Tibial artery (tissue), 4 donors: ENCODE measurements at regions not wholly inside any gene's neighbourhood (a gene's known extent, or its start where the extent isn't known, plus 50 kb on each side); places are given as distances from the start of the nearest gene placed in this dataset.

Source experiments
- DNase-seq, 2 donors: peaks; one replicate each; pipeline ENCODE4 v3.0.0-alpha.2; 2019
- H3K27ac ChIP-seq, 2 donors: fragments of 200-600 bp; sonication (generic) in 1 of 2; 1 replicate in 1 of 2; 2 replicates in 1 of 2; pipeline ENCODE4 v1.5.1; 2018 to 2019; ENCODE audit warnings: mild to moderate bottlenecking in 1 of 2
- H3K27me3 ChIP-seq, 2 donors: fragments of 200-600 bp; sonication (generic) in 1 of 2; one replicate each; pipeline versions ENCODE4 v1.5.1 to v1.6.0; 2016 to 2019
- H3K36me3 ChIP-seq, 3 donors: fragments of 200-600 bp; sonication (generic) in 2 of 3; one replicate each; pipeline ENCODE4 v1.5.1; 2016 to 2019; ENCODE audit warnings: mild to moderate bottlenecking in 2 of 3
- H3K4me1 ChIP-seq, 4 donors: fragments of 200-600 bp; sonication (generic) in 2 of 4; 1 replicate in 3 of 4; 2 replicates in 1 of 4; pipeline ENCODE4 v1.5.1; 2016 to 2019
- H3K4me3 ChIP-seq, 2 donors: fragments of 200-600 bp; sonication (generic) in 1 of 2; 1 replicate in 1 of 2; 2 replicates in 1 of 2; pipeline ENCODE4 v1.5.1; 2018 to 2019; ENCODE audit warnings: mild to moderate bottlenecking in 2 of 2
- H3K9me3 ChIP-seq, 3 donors: fragments of 200-600 bp; sonication (generic) in 1 of 3; one replicate each; pipeline ENCODE4 v1.5.1; 2016 to 2019
- CTCF ChIP-seq, 2 experiments: fragments of 200-600 bp in 1 of 2; fragments of 450-650 bp in 1 of 2; IDR thresholded peaks; one replicate each; pipeline ENCODE4 v1.5.1; 2017 to 2019; ENCODE audit warnings: antibody characterized with exemption in 2 of 2, mild to moderate bottlenecking in 1 of 2, moderate library complexity in 1 of 2
- intact Hi-C: fragments of 100-400 bp; cut with DNase I; formaldehyde crosslinking; loops from one replicate; pipeline ENCODE4 v1.15.0; 2023; ENCODE audit warnings: low total_unique reads

GRCh38 chr6:50102676-50103075 is 52.9 kb upstream of the DEFB112 start:
- Histone ChIP-seq H3K36me3 (no peaks in the 10 kb centered on the region), H3K4me3 (no peak overlapping the region), H3K27ac (no peak overlapping the region), H3K4me1 (no peaks in the 10 kb centered on the region), H3K9me3 (no peaks in the 10 kb centered on the region), H3K27me3 (no peaks in the 10 kb centered on the region)
- no peak for DNase-seq
- no peak for TF ChIP-seq CTCF (IDR thresholded peaks at IDR 0.05)
- intact Hi-C loops = no loop called here

- H3K4me1 ChIP-seq = no peaks in the 10 kb centered on the region
- H3K4me3 ChIP-seq = no peak overlapping the region
- TF ChIP-seq CTCF (IDR thresholded peaks at IDR 0.05) = no peak
- no peak for DNase-seq
- H3K9me3 ChIP-seq = no peaks in the 10 kb centered on the region
- intact Hi-C loops = no loop called here
- H3K36me3 ChIP-seq = no peaks in the 10 kb centered on the region
- H3K27ac ChIP-seq = no peak overlapping the region
- H3K27me3 ChIP-seq = no peaks in the 10 kb centered on the region
Measured at GRCh38 chr6:50110587-50110986, 60.9 kb upstream of the DEFB112 start.

- Histone ChIP-seq H3K4me1 (no peaks in the 10 kb centered on the region), H3K27me3 (no peaks in the 10 kb centered on the region), H3K36me3 (no peaks in the 10 kb centered on the region), H3K9me3 (no peaks in the 10 kb centered on the region), H3K4me3 (no peak overlapping the region), H3K27ac (no peak overlapping the region)
- intact Hi-C loops = no loop called here
- no peak for DNase-seq
- TF ChIP-seq CTCF (IDR thresholded peaks at IDR 0.05) = no peak
Measured at GRCh38 chr6:50112981-50113857, 63.5 kb upstream of the DEFB112 start.

- no peaks in the 10 kb centered on the region for H3K4me1 ChIP-seq
- no peak overlapping the region for H3K27ac ChIP-seq
- H3K9me3 ChIP-seq = no peaks in the 10 kb centered on the region
- no peaks in the 10 kb centered on the region for H3K36me3 ChIP-seq
- intact Hi-C loops = no loop called here
- H3K27me3 ChIP-seq = no peaks in the 10 kb centered on the region
- H3K4me3 ChIP-seq = no peak overlapping the region
- TF ChIP-seq CTCF (IDR thresholded peaks at IDR 0.05) = no peak
- DNase-seq = no peak
Measured at GRCh38 chr6:50116390-50116789, 66.7 kb upstream of the DEFB112 start.

- TF ChIP-seq CTCF (IDR thresholded peaks at IDR 0.05) = no peak
- no peaks in the 10 kb centered on the region for H3K36me3 ChIP-seq
- H3K4me3 ChIP-seq = no peak overlapping the region
- no peaks in the 10 kb centered on the region for H3K4me1 ChIP-seq
- no peaks in the 10 kb centered on the region for H3K27me3 ChIP-seq
- H3K27ac ChIP-seq = no peak overlapping the region
- H3K9me3 ChIP-seq = no peaks in the 10 kb centered on the region
- no peak for DNase-seq
- intact Hi-C loops = no loop called here
Measured at GRCh38 chr6:50116797-50117542, 67.2 kb upstream of the DEFB112 start.
